Activated naive CD4-positive, alpha-beta T cell treated with anti-CD3 and anti-CD28 coated beads for 36 hours (primary cell): ENCODE measurements at regions not wholly inside any gene's neighbourhood (a gene's known extent, or its start where the extent isn't known, plus 50 kb on each side); places are given as distances from the start of the nearest gene placed in this dataset.

Experiments
- CTCF ChIA-PET: fragments of 350-600 bp; sonication (Branson Sonifier 250); formaldehyde crosslinking; loops from one replicate; lab custom pipeline; 2021; ENCODE audit warnings: antibody characterized with exemption; lab: Charles Lee
- DNase-seq: peaks from one replicate; pipeline ENCODE4 v3.0.0-alpha.2; 2020
- H3K27ac Mint-ChIP-seq: one replicate; pipeline ENCODE4 v1.8.0; 2021; ENCODE audit warnings: mild to moderate bottlenecking, mixed read lengths
- H3K27me3 Mint-ChIP-seq: one replicate; pipeline ENCODE4 v1.8.0; 2021; ENCODE audit warnings: low read depth, mixed read lengths
- H3K36me3 Mint-ChIP-seq: one replicate; pipeline ENCODE4 v1.8.0; 2021; ENCODE audit warnings: low read depth, mixed read lengths
- H3K4me1 Mint-ChIP-seq: one replicate; pipeline ENCODE4 v1.8.0; 2021; ENCODE audit warnings: low read depth, mixed read lengths
- H3K4me3 Mint-ChIP-seq: one replicate; pipeline ENCODE4 v1.8.0; 2021; ENCODE audit warnings: mild to moderate bottlenecking, moderate library complexity, mixed read lengths
- H3K9me3 Mint-ChIP-seq: one replicate; pipeline ENCODE4 v1.8.0; 2021; ENCODE audit warnings: mixed read lengths
- intact Hi-C: fragments of 100-400 bp; cut with micrococcal nuclease; formaldehyde crosslinking; loops from one replicate; pipeline ENCODE4 v1.15.1; 2023

DNA sequence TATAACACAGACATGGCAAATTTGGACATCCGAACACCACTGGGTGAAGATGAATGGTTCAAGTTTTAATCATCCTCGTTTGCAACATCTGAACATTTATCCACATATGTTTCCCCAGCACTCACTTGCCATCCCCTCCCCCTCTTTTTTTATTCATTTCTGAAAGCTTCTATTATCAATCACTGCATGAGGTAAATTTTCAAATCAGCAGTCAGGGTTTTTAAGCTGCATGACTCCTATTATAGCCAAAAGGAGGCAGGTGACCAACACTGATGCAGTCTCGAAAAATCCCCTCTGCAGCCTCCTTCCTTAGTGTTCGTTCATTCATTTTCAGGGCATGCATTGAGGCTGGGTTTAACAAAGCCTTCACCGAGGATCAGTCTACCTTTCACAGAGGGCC is 530.8 kb upstream of the JARID2 start:
- CTCF ChIA-PET: interaction anchor here (0.9 kb wide), 1 partner anchor 20 kb away, joined by 3 read pairs; no protein-coding TSS in a partner anchor
- H3K4me3 Mint-ChIP-seq: no peak overlapping the region
- peaks cover 35% of the 10 kb centered on the region for H3K4me1 Mint-ChIP-seq
- no peaks in the 10 kb centered on the region for H3K36me3 Mint-ChIP-seq
- H3K9me3 Mint-ChIP-seq: peaks cover 3% of the 10 kb centered on the region
- DNase-seq: no peak
- H3K27me3 Mint-ChIP-seq: no peaks in the 10 kb centered on the region
- H3K27ac Mint-ChIP-seq: no peak overlapping the region
- intact Hi-C loops: no loop called here

GRCh38 chr6:14716499-14717146 is 529.2 kb upstream of the JARID2 start:
- peaks cover 34% of the 10 kb centered on the region for H3K4me1 Mint-ChIP-seq
- DNase-seq: no peak
- H3K9me3 Mint-ChIP-seq: peaks cover 3% of the 10 kb centered on the region
- H3K36me3 Mint-ChIP-seq: no peaks in the 10 kb centered on the region
- no peak overlapping the region for H3K27ac Mint-ChIP-seq
- intact Hi-C loops: no loop called here
- H3K4me3 Mint-ChIP-seq: no peak overlapping the region
- H3K27me3 Mint-ChIP-seq: no peaks in the 10 kb centered on the region
- CTCF ChIA-PET: interaction anchor here (0.8 to 1.0 kb wide), 2 partner anchors 11 to 54 kb away, joined by 3 read pairs; no protein-coding TSS in a partner anchor

DNA sequence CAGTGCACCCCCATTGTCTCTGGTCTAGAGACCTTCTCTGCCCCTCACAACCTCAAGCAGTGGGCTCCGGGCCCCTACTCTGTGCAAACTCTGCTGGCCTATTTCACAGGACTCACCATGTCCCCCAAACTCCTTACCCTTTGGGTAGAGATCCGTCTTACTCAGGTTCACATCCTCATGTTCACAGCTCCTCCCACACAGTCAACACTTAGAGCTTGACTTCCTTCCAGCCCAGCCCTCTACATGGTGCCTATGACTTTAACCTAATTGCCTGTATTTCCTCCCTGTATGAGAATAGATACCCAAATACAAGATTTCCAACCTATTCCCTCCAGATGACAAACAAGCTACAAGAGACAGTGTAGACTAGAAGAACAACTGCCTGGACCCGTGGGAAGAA is 528.6 kb upstream of the JARID2 start:
- no peaks in the 10 kb centered on the region for H3K36me3 Mint-ChIP-seq
- intact Hi-C loops: no loop called here
- no peak overlapping the region for H3K4me3 Mint-ChIP-seq
- H3K4me1 Mint-ChIP-seq: peaks cover 34% of the 10 kb centered on the region
- DNase-seq: peak; percentile 64
- peaks cover 3% of the 10 kb centered on the region for H3K9me3 Mint-ChIP-seq
- no peaks in the 10 kb centered on the region for H3K27me3 Mint-ChIP-seq
- peak overlapping the region; percentile 11 for H3K27ac Mint-ChIP-seq
- CTCF ChIA-PET: interaction anchor here (0.6 to 1.2 kb wide), 5 partner anchors 11 to 552 kb away, joined by 3 to 4 read pairs (median 3); no protein-coding TSS in a partner anchor

GRCh38 chr6:14718861-14719260 is 527.0 kb upstream of the JARID2 start:
- no peaks in the 10 kb centered on the region for H3K27me3 Mint-ChIP-seq
- H3K4me3 Mint-ChIP-seq: no peak overlapping the region
- intact Hi-C loops: no loop called here
- peaks cover 5% of the 10 kb centered on the region for H3K9me3 Mint-ChIP-seq
- no peak overlapping the region for H3K27ac Mint-ChIP-seq
- no peaks in the 10 kb centered on the region for H3K36me3 Mint-ChIP-seq
- DNase-seq: no peak
- CTCF ChIA-PET: no interaction called here
- peaks cover 45% of the 10 kb centered on the region for H3K4me1 Mint-ChIP-seq

DNA sequence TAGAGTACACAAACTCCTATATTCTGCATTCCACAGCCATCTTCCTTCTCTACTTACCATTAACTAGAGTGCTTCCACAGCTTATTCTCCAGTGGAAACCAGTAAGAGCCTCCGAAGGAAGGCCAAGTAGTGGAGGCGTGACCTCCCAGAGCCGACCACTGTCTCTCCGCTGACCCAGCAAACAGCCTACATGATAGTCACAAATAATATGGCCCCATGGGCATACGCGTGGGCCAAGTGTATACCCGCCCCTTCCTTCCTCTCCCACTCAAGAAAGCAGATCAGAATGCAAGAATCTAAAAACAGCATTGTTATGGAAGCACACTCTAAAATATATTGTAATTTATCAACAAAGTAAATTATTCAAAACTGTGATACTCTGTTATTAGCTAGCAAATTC is 526.6 kb upstream of the JARID2 start:
- H3K4me1 Mint-ChIP-seq: peaks cover 47% of the 10 kb centered on the region
- peaks cover 5% of the 10 kb centered on the region for H3K9me3 Mint-ChIP-seq
- H3K36me3 Mint-ChIP-seq: no peaks in the 10 kb centered on the region
- no peak overlapping the region for H3K27ac Mint-ChIP-seq
- intact Hi-C loops: no loop called here
- DNase-seq: no peak
- H3K4me3 Mint-ChIP-seq: no peak overlapping the region
- H3K27me3 Mint-ChIP-seq: no peaks in the 10 kb centered on the region
- CTCF ChIA-PET: no interaction called here

- Mint-ChIP-seq H3K27ac (no peak overlapping the region), H3K9me3 (peaks cover 5% of the 10 kb centered on the region), H3K4me1 (peaks cover 41% of the 10 kb centered on the region), H3K27me3 (no peaks in the 10 kb centered on the region), H3K36me3 (no peaks in the 10 kb centered on the region), H3K4me3 (no peak overlapping the region)
- no peak for DNase-seq
- intact Hi-C loops: no loop called here
- CTCF ChIA-PET: interaction anchor here (0.6 to 1.1 kb wide), 4 partner anchors 9 to 1170 kb away, joined by 3 to 4 read pairs (median 4); no protein-coding TSS in a partner anchor
These were observed 525.3 kb upstream of the JARID2 start for GRCh38 chr6:14720411-14721102.

GRCh38 chr6:14721103-14721758 is 524.6 kb upstream of the JARID2 start:
- no peaks in the 10 kb centered on the region for H3K36me3 Mint-ChIP-seq
- H3K9me3 Mint-ChIP-seq: peaks cover 5% of the 10 kb centered on the region
- intact Hi-C loops: no loop called here
- DNase-seq: no peak
- H3K4me3 Mint-ChIP-seq: no peak overlapping the region
- peaks cover 41% of the 10 kb centered on the region for H3K4me1 Mint-ChIP-seq
- no peak overlapping the region for H3K27ac Mint-ChIP-seq
- H3K27me3 Mint-ChIP-seq: no peaks in the 10 kb centered on the region
- CTCF ChIA-PET: interaction anchor here (0.6 kb wide), 2 partner anchors 637 to 1170 kb away, joined by 3 read pairs; no protein-coding TSS in a partner anchor

DNA sequence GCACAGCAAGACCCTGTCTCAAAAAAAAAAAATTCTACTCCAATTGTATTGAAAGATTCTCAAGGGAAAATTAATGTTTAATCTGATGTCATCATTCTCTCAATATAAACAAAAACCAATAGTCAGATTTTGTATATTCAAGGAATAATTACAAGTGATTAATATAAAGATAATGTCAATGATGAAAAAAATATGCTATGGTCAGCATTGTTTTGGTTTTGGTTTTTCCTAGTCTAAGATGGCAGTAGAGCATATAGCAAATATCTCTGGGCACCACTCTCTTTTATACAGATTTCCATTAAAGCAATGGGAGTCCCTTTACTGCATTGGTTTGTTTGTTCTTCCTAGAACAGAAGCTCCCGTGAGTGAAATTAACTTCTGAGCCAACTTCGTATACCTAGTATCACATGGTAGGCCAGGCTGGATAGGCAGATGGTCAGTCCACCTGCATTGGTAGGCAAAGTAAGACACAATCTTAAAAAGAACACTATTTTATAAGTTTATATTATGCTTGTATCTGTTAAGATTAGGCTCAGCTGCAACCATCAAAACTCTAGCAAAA is 523.8 kb upstream of the JARID2 start:
- Mint-ChIP-seq H3K36me3 (no peaks in the 10 kb centered on the region), H3K4me3 (no peak overlapping the region), H3K27me3 (no peaks in the 10 kb centered on the region), H3K9me3 (peaks cover 5% of the 10 kb centered on the region), H3K27ac (no peak overlapping the region), H3K4me1 (peaks cover 36% of the 10 kb centered on the region)
- intact Hi-C loops: loop anchor here (1.0 kb wide), 1 partner anchor 10 kb away; no protein-coding TSS in a partner anchor
- no peak for DNase-seq
- CTCF ChIA-PET: no interaction called here

- peaks cover 2% of the 10 kb centered on the region for H3K9me3 Mint-ChIP-seq
- no peaks in the 10 kb centered on the region for H3K36me3 Mint-ChIP-seq
- CTCF ChIA-PET: interaction anchor here (1.6 kb wide), 1 partner anchor 10 kb away, joined by 3 read pairs; no protein-coding TSS in a partner anchor
- no peak overlapping the region for H3K27ac Mint-ChIP-seq
- peaks cover 34% of the 10 kb centered on the region for H3K4me1 Mint-ChIP-seq
- H3K27me3 Mint-ChIP-seq: no peaks in the 10 kb centered on the region
- no peak overlapping the region for H3K4me3 Mint-ChIP-seq
- intact Hi-C loops: loop anchor here (1.0 kb wide), 1 partner anchor 10 kb away; no protein-coding TSS in a partner anchor
- DNase-seq: peak; percentile 44
These were observed 523.2 kb upstream of the JARID2 start for GRCh38 chr6:14722704-14723103.

DNA sequence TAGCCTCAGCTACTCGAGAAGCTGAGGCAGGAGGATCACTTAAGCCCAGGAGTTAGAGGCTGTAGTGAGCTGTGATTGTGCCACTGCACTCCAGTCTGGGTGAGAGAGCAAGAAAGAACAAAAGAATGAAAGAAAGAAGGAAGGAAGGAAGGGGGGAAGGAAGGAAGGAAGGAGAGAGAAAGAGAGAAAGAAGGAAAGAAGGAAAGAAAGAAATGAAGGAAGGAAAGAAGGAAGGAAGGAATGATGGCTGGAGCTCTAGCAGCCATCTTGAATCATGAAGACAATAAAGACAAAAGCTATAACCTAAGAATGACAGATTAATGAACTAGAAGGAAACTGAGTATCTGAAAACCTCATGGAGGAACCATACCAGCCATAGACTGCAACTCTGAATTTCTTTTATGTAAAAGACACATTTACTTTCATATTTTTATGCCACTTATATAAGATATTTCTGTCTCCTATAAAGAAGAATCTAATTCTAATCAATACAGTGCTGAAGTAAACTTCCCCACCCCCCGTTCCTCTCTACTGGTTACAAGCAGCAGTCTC is 522.3 kb upstream of the JARID2 start:
- Mint-ChIP-seq H3K27me3 (no peaks in the 10 kb centered on the region), H3K4me1 (peaks cover 39% of the 10 kb centered on the region), H3K36me3 (no peaks in the 10 kb centered on the region), H3K9me3 (peaks cover 2% of the 10 kb centered on the region), H3K27ac (no peak overlapping the region), H3K4me3 (no peak overlapping the region)
- no peak for DNase-seq
- CTCF ChIA-PET: interaction anchor here (1.6 to 2.2 kb wide), 2 partner anchors 9 to 13 kb away, joined by 3 to 6 read pairs; no protein-coding TSS in a partner anchor
- intact Hi-C loops: no loop called here

- no peak overlapping the region for H3K4me3 Mint-ChIP-seq
- peaks cover 2% of the 10 kb centered on the region for H3K9me3 Mint-ChIP-seq
- H3K36me3 Mint-ChIP-seq: no peaks in the 10 kb centered on the region
- H3K4me1 Mint-ChIP-seq: peaks cover 46% of the 10 kb centered on the region
- intact Hi-C loops: no loop called here
- no peak overlapping the region for H3K27ac Mint-ChIP-seq
- no peak for DNase-seq
- CTCF ChIA-PET: interaction anchor here (1.6 to 2.2 kb wide), 2 partner anchors 8 to 14 kb away, joined by 3 to 6 read pairs; no protein-coding TSS in a partner anchor
- no peaks in the 10 kb centered on the region for H3K27me3 Mint-ChIP-seq
These were observed 521.3 kb upstream of the JARID2 start for GRCh38 chr6:14724549-14724948.
